ENCODE measurements at regions not wholly inside any gene's neighbourhood (a gene's known extent, or its start where the extent isn't known, plus 50 kb on each side); places are given as distances from the start of the nearest gene placed in this dataset.

DNA sequence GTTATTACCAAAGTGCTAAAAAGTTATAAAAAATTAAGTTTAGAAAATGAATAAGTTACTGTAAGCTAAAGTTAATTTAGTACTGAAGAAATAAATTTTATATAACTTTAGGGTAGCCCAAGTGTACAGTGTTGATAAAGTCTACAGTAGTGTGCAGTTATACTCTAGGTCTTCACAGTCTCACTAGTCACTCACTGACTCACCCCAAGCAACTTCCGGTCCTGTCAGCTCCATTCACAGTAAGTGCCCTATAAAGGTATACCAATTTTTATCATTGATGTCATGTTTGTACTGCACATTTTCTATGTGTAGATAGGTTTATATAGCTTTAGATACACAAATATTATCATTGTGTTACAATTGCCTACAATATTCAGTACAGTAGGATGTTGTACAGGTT, 518.3 kb upstream of the PIK3C3 start:
- TF ChIP-seq, protein P1, sequence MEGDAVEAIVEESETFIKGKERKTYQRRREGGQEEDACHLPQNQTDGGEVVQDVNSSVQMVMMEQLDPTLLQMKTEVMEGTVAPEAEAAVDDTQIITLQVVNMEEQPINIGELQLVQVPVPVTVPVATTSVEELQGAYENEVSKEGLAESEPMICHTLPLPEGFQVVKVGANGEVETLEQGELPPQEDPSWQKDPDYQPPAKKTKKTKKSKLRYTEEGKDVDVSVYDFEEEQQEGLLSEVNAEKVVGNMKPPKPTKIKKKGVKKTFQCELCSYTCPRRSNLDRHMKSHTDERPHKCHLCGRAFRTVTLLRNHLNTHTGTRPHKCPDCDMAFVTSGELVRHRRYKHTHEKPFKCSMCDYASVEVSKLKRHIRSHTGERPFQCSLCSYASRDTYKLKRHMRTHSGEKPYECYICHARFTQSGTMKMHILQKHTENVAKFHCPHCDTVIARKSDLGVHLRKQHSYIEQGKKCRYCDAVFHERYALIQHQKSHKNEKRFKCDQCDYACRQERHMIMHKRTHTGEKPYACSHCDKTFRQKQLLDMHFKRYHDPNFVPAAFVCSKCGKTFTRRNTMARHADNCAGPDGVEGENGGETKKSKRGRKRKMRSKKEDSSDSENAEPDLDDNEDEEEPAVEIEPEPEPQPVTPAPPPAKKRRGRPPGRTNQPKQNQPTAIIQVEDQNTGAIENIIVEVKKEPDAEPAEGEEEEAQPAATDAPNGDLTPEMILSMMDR (IDR thresholded peaks at IDR 0.05; ENCODE audit: extremely low read depth, insufficient read depth, missing control alignments), result no peak
- no peak for DNase-seq (ENCODE audit: low spot score)
- in situ Hi-C loops (cut with MboI; ENCODE audit: low pct_unique_long_range_greater_than_20kb, low sequenced_read_pairs, unreplicated experiment), result no loop called here

DNA sequence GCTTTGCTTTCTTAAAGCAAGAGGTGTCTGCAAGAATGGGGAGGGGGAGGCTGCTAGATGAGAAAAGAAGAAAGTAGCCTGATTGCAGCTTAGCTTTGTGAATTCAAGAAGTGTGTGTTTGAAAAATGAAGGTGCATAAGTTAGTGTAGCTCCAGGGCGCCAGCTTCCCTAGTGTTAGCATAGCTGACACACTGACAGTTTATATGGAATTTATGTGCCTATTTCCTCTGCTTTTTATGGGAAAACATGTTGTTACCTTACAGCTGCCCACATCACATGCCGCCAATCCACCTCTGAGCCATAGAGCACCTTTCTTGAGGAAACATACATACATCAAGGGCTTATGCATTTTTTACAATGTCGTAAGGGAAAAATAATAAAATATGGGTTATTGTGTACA, 536.4 kb upstream of the PIK3C3 start:
- TF ChIP-seq, protein P1 (IDR thresholded peaks at IDR 0.05; ENCODE audit: extremely low read depth, insufficient read depth, missing control alignments), result no peak
- in situ Hi-C loops (cut with MboI; ENCODE audit: low pct_unique_long_range_greater_than_20kb, low sequenced_read_pairs, unreplicated experiment), result no loop called here
- DNase-seq (ENCODE audit: low spot score), result no peak

DNA sequence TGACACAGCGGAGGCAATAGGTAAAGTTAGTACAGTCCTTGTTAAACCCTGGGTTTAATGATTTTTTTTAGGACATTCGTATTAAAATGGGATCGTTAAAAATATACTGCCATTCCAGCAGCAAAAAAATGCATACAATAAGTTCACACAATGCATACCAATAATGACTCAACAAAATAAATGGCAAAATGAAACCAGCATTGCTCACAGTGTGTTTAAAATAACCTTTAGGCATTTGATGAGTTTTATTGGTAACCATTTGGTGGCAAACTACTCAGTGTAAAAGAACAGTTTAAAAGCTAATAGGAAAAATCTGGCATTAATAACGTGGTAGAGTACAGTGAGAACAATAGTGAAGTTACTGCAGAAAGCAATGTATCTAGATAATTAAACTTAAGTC, 539.0 kb upstream of the PIK3C3 start:
- DNase-seq (ENCODE audit: low spot score), result no peak
- TF ChIP-seq, protein P1 (IDR thresholded peaks at IDR 0.05; ENCODE audit: extremely low read depth, insufficient read depth, missing control alignments), result no peak
- in situ Hi-C loops (cut with MboI; ENCODE audit: low pct_unique_long_range_greater_than_20kb, low sequenced_read_pairs, unreplicated experiment), result no loop called here

DNA sequence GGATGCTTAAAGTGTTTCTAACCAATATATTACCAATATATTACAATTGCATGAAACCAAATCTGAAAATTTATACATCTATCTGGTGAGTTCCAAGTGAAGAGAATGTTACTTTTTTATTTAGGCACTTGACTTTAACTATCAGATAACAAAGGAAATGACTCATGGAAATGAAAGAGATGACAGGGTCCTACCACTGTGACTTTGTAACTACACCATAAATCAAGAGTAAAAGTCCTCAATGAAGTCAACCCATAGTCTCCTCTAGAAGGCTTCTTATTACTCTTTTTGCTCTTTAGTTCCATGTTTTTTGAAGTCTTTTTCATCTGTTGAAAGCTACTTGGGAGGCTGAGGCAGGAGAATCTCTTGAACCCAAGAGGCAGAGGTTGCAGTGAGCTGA, 545.0 kb upstream of the PIK3C3 start:
- TF ChIP-seq, protein P1 (IDR thresholded peaks at IDR 0.05; ENCODE audit: extremely low read depth, insufficient read depth, missing control alignments), result no peak
- no peak for DNase-seq (ENCODE audit: low spot score)
- in situ Hi-C loops (cut with MboI; ENCODE audit: low pct_unique_long_range_greater_than_20kb, low sequenced_read_pairs, unreplicated experiment), result no loop called here

DNA sequence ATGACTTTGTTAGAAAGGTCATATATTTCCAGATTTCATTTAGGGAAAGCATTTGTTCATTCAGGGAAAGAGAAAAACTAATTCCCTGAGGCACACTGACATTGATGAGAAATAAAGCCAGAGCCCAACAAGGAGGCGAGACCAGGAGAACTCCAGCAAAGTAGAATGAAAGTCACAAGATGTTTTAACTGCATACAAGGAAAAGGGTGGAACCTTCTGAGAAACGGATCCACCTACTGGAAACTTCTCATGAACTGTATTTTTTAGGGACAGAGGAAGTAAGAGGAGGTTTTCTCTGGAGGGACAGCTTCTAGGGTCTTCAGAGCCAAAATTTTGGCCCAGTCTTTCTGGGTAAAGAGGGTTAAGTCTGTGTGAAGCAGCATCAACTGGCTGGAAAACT, 548.2 kb upstream of the PIK3C3 start:
- DNase-seq (ENCODE audit: low spot score), result no peak
- TF ChIP-seq, protein P1 (IDR thresholded peaks at IDR 0.05; ENCODE audit: extremely low read depth, insufficient read depth, missing control alignments), result no peak
- in situ Hi-C loops (cut with MboI; ENCODE audit: low pct_unique_long_range_greater_than_20kb, low sequenced_read_pairs, unreplicated experiment), result no loop called here

DNA sequence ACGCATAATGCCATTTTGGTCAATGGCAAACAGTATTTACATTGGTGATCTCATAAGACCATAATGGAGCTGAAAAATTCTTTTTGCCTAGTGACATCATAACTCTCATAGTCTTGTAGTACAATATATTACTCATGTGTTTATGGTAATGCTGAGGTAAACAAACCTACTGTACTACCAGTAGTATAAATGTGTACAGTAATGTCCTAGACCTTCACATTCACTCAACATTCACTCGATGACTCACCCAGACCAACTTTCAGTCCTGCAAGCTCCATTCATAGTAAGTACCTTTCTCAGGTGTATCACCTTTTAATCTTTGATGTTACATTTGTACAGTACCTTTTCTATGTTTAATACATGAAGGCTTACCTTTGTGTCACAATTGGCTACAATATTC, 558.2 kb upstream of the PIK3C3 start:
- no peak for DNase-seq (ENCODE audit: low spot score)
- in situ Hi-C loops (cut with MboI; ENCODE audit: low pct_unique_long_range_greater_than_20kb, low sequenced_read_pairs, unreplicated experiment), result no loop called here
- TF ChIP-seq, protein P1 (IDR thresholded peaks at IDR 0.05; ENCODE audit: extremely low read depth, insufficient read depth, missing control alignments), result no peak

DNA sequence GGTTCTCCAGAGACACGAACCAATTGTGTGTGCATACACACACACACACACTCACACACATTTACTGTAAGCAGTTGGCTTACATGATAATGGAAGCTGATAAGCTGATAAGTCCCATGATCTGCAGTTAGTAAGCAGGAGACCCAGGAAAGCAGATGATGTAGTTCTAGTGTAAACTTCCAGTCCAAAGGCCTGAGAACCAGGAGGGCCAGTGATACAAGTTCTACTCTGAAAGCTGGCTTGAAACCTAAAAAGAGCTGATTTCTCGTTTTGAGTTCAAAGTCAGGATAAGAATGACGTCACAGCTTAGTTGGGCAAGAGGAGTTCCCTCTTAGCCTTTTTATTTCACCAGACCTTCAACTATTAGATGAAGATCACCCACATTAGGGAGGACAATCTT, 558.8 kb upstream of the PIK3C3 start:
- no peak for DNase-seq (ENCODE audit: low spot score)
- in situ Hi-C loops (cut with MboI; ENCODE audit: low pct_unique_long_range_greater_than_20kb, low sequenced_read_pairs, unreplicated experiment), result no loop called here

More for the DNA sequence above, 558.8 kb upstream of the PIK3C3 start:
- TF ChIP-seq, protein P1 (IDR thresholded peaks at IDR 0.05; ENCODE audit: extremely low read depth, insufficient read depth, missing control alignments), result no peak
